Neural cell (in vitro differentiated cells): ENCODE measurements at regions not wholly inside any gene's neighbourhood (a gene's known extent, or its start where the extent isn't known, plus 50 kb on each side); places are given as distances from the start of the nearest gene placed in this dataset.

Experiments
- EZH2 ChIP-seq: fragments of 200-600, 300-800 bp; shearing (Covaris generic), sonication (generic); IDR thresholded peaks from 2 replicates; pipeline ENCODE4 v1.6.1; 2014; ENCODE audit warnings: antibody characterized with exemption, low read length, borderline replicate concordance, mild to moderate bottlenecking; ENCODE audit not compliant: insufficient read depth, poor library complexity, severe bottlenecking
- MXI1 ChIP-seq: fragments of 450-650 bp; conservative IDR thresholded peaks from 2 replicates; pipeline ENCODE4 v1.6.1; 2014; ENCODE audit warnings: antibody characterized with exemption, mild to moderate bottlenecking; ENCODE audit not compliant: poor library complexity, severe bottlenecking
- RAD21 ChIP-seq: fragments of 450-650 bp; conservative IDR thresholded peaks from 2 replicates; pipeline ENCODE4 v1.6.1; 2014; ENCODE audit warnings: antibody characterized with exemption, mild to moderate bottlenecking, moderate library complexity
- TF ChIP-seq, protein P1 (sequence below): fragments of 450-650 bp; IDR thresholded peaks from 2 replicates; pipeline ENCODE4 v1.5.1; 2014; ENCODE audit warnings: antibody characterized with exemption, mild to moderate bottlenecking, moderate library complexity; ENCODE audit not compliant: poor library complexity, severe bottlenecking
- TF ChIP-seq, protein P2 (sequence below): IDR thresholded peaks from 2 replicates; pipeline ENCODE4 v1.6.1; 2012; ENCODE audit warnings: borderline replicate concordance

DNA sequence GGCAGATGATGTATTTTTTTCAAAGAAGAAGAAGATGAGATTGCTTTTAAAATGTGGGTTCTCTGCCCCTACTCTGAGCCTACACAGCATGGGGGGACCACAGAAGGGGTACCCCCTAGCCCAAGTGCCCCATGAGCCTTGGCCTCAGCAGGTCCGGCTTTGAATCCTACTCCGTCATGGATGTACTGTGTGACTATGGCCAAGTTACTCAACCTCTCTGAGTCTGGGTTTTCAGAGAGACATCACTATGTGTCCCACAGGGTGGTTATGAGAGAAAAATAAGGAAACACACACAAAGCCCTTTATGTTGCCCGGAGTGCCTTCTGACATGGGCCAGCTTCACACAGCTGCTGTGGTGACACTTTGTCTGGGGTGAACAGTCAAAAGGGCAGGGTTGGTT lies 92.0 kb downstream of the KCTD15 start:
- no peak for TF ChIP-seq EZH2
- TF ChIP-seq, protein P1, sequence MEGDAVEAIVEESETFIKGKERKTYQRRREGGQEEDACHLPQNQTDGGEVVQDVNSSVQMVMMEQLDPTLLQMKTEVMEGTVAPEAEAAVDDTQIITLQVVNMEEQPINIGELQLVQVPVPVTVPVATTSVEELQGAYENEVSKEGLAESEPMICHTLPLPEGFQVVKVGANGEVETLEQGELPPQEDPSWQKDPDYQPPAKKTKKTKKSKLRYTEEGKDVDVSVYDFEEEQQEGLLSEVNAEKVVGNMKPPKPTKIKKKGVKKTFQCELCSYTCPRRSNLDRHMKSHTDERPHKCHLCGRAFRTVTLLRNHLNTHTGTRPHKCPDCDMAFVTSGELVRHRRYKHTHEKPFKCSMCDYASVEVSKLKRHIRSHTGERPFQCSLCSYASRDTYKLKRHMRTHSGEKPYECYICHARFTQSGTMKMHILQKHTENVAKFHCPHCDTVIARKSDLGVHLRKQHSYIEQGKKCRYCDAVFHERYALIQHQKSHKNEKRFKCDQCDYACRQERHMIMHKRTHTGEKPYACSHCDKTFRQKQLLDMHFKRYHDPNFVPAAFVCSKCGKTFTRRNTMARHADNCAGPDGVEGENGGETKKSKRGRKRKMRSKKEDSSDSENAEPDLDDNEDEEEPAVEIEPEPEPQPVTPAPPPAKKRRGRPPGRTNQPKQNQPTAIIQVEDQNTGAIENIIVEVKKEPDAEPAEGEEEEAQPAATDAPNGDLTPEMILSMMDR: no peak
- no peak for TF ChIP-seq MXI1
- TF ChIP-seq RAD21: no peak
- TF ChIP-seq, protein P2, sequence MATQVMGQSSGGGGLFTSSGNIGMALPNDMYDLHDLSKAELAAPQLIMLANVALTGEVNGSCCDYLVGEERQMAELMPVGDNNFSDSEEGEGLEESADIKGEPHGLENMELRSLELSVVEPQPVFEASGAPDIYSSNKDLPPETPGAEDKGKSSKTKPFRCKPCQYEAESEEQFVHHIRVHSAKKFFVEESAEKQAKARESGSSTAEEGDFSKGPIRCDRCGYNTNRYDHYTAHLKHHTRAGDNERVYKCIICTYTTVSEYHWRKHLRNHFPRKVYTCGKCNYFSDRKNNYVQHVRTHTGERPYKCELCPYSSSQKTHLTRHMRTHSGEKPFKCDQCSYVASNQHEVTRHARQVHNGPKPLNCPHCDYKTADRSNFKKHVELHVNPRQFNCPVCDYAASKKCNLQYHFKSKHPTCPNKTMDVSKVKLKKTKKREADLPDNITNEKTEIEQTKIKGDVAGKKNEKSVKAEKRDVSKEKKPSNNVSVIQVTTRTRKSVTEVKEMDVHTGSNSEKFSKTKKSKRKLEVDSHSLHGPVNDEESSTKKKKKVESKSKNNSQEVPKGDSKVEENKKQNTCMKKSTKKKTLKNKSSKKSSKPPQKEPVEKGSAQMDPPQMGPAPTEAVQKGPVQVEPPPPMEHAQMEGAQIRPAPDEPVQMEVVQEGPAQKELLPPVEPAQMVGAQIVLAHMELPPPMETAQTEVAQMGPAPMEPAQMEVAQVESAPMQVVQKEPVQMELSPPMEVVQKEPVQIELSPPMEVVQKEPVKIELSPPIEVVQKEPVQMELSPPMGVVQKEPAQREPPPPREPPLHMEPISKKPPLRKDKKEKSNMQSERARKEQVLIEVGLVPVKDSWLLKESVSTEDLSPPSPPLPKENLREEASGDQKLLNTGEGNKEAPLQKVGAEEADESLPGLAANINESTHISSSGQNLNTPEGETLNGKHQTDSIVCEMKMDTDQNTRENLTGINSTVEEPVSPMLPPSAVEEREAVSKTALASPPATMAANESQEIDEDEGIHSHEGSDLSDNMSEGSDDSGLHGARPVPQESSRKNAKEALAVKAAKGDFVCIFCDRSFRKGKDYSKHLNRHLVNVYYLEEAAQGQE: no peak
